ENCODE measurements at regions not wholly inside any gene's neighbourhood (a gene's known extent, or its start where the extent isn't known, plus 50 kb on each side); places are given as distances from the start of the nearest gene placed in this dataset.

- TF ChIP-seq ZNF462 (CRISPR knock-in tag; IDR thresholded peaks at IDR 0.05) (no peak), JUNB (IDR thresholded peaks at IDR 0.05; ENCODE audit: unreplicated experiment) (no peak), ZNF114 (CRISPR knock-in tag; IDR thresholded peaks at IDR 0.05) (no peak), POLR2AphosphoS5 (IDR thresholded peaks at IDR 0.05; ENCODE audit: low read depth) (no peak), EZH2phosphoT487 (IDR thresholded peaks at IDR 0.05; ENCODE audit: unreplicated experiment) (no peak), STAT1 (IDR thresholded peaks at IDR 0.05; ENCODE audit: unreplicated experiment) (no peak), NANOG (IDR thresholded peaks at IDR 0.05; ENCODE audit: borderline replicate concordance) (no peak)
Measured at GRCh38 chr5:51028394-51028793, 354.9 kb upstream of the ISL1 start (continued).

DNA sequence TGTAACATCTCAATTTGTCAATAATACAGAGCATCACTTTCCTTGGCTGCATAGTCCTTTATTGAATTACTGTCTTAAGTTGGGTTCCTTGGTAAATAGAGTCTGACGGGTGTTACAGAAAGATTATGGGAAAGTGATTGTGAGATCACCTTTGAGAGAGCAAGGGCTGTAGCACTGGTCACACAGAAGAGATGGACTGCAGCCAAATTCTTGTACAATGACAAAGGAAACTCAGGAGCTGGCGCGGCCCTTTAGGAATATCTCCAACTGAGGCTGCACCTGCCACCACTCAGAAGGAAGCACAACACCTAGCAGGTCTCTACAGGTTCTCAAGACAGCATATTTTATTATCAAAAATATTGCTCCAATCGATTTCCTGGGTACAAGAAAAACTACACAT is 350.0 kb upstream of the ISL1 start:
- Histone ChIP-seq H3F3A (replicated peaks; ENCODE audit: low read depth) (no peaks in the 10 kb centered on the region), H3K4me3 (no peak overlapping the region), H3K4me1 (ENCODE audit: insufficient read depth) (peaks cover 7% of the 10 kb centered on the region; the same call in 1 of the 2 replicates), H2AFZ (no peak overlapping the region), H4K20me1 (replicated peaks; ENCODE audit: insufficient read depth) (no peaks in the 10 kb centered on the region), H3K4me2 (no peak overlapping the region), H3K27me3 (ENCODE audit: insufficient read depth) (no peaks in the 10 kb centered on the region), H3K79me2 (replicated peaks; ENCODE audit: insufficient read depth) (no peaks in the 10 kb centered on the region), H3K9me2 (ENCODE audit: insufficient read depth) (no peaks in the 10 kb centered on the region), H3K27ac (ENCODE audit: low read depth) (no peak overlapping the region), H3K36me3 (ENCODE audit: insufficient read depth) (no peaks in the 10 kb centered on the region)
- no peaks in the 10 kb centered on the region for H3K9me3 Mint-ChIP-seq
- no peaks in the 10 kb centered on the region for H3K36me3 Mint-ChIP-seq (ENCODE audit: low read depth)
- peaks cover 4% of the 10 kb centered on the region; the same call in 2 of the 3 replicates for H3K4me1 Mint-ChIP-seq
- ATAC-seq = no peak
- no peak for DNase-seq (ENCODE audit: low spot score)
- no peak overlapping the region for H3K27ac Mint-ChIP-seq
- H3K27me3 Mint-ChIP-seq (ENCODE audit: insufficient read depth, low read depth, poor library complexity) = no peaks in the 10 kb centered on the region
- H3K4me3 Mint-ChIP-seq = no peak overlapping the region
- TF ChIP-seq ZNF331 (CRISPR knock-in tag; IDR thresholded peaks at IDR 0.05; ENCODE audit: low read depth) = no peak
- no peak for TF ChIP-seq EZH2phosphoT487 (IDR thresholded peaks at IDR 0.05; ENCODE audit: unreplicated experiment)
- no peak for TF ChIP-seq REST (IDR thresholded peaks at IDR 0.05; ENCODE audit: unreplicated experiment)
- TF ChIP-seq NANOG (IDR thresholded peaks at IDR 0.05; ENCODE audit: borderline replicate concordance) = no peak
- no peak for TF ChIP-seq EZH2 (IDR thresholded peaks at IDR 0.05; ENCODE audit: low read depth, unreplicated experiment)
- no peak for TF ChIP-seq STAT1 (IDR thresholded peaks at IDR 0.05; ENCODE audit: unreplicated experiment)
- TF ChIP-seq CTCF (conservative IDR thresholded peaks at IDR 0.05; ENCODE audit: low read depth in 2 of 2) = no peak
- no peak for TF ChIP-seq POLR2AphosphoS5 (IDR thresholded peaks at IDR 0.05; ENCODE audit: low read depth)
- TF ChIP-seq ZNF114 (CRISPR knock-in tag; IDR thresholded peaks at IDR 0.05) = no peak

Data from GM23338 (cell line).